GM19238 (cell line): ENCODE measurements at regions not wholly inside any gene's neighbourhood (a gene's known extent, or its start where the extent isn't known, plus 50 kb on each side); places are given as distances from the start of the nearest gene placed in this dataset.
"Not testable (repeated sequence)": the region's sequence is repeated elsewhere in the genome, so short reads cannot be mapped to it uniquely, and the experiment has no call there.

Source experiments
- DNase-seq: peaks from one replicate; pipeline ENCODE4 v3.0.0; 2011; ENCODE audit warnings: low spot score; ENCODE audit not compliant: insufficient read length

GRCh38 chr3:137595415-137595814, 168.7 kb upstream of the SOX14 start:
- not testable (repeated sequence) for DNase-seq

- no peak for DNase-seq
These were observed 153.4 kb upstream of the SOX14 start for GRCh38 chr3:137610723-137611122.

GRCh38 chr3:137612291-137612690, 151.8 kb upstream of the SOX14 start:
- no peak for DNase-seq

GRCh38 chr3:137615659-137616418, 148.3 kb upstream of the SOX14 start:
- no peak for DNase-seq

- no peak for DNase-seq
These were observed 122.0 kb upstream of the SOX14 start for GRCh38 chr3:137641879-137642704.

- no peak for DNase-seq
These were observed 121.3 kb upstream of the SOX14 start for GRCh38 chr3:137642831-137643230.

- no peak for DNase-seq
These were observed 116.9 kb upstream of the SOX14 start for GRCh38 chr3:137647179-137647578.

GRCh38 chr3:137669519-137670060, 94.5 kb upstream of the SOX14 start:
- DNase-seq = no peak

- DNase-seq = no peak
These were observed 76.8 kb upstream of the SOX14 start for GRCh38 chr3:137687181-137687879.

- DNase-seq = no peak
These were observed 71.2 kb upstream of the SOX14 start for GRCh38 chr3:137692803-137693431.

- DNase-seq = no peak
These were observed 70.3 kb upstream of the SOX14 start for GRCh38 chr3:137693791-137694190.

- DNase-seq = no peak
These were observed 69.3 kb upstream of the SOX14 start for GRCh38 chr3:137694836-137695235.

- no peak for DNase-seq
These were observed 68.8 kb upstream of the SOX14 start for GRCh38 chr3:137695351-137695750.

GRCh38 chr3:137709011-137709601, 55.0 kb upstream of the SOX14 start:
- DNase-seq = no peak

GRCh38 chr3:137713965-137714364, 50.1 kb upstream of the SOX14 start:
- DNase-seq = not testable (repeated sequence)
